ENCODE measurements at regions not wholly inside any gene's neighbourhood (a gene's known extent, or its start where the extent isn't known, plus 50 kb on each side); places are given as distances from the start of the nearest gene placed in this dataset.
A peak's percentile ranks its signal among the peaks of the same experiment; 100 is the strongest.

DNA sequence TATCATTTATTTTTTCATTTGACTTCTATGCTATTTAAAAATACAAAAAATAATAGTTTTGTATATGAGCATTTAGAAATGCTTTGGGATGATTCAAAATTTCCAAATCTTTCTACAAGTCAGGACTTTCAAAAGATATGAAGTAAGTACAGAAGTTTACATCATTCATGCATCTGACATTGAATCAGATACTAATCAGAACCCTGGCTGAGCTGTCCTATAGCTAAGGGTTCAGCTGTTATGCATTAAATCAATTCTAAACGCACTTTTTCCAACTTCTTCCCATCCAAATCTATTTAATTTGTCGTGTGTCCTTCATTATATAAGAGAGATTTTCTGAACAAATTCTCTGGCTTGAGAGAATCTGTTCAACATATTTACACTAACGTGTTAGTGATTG lies 779.4 kb downstream of the LTN1 start:
- Histone ChIP-seq H3K27me3 (no peaks in the 10 kb centered on the region), H3K4me1 (peaks cover 0 to 8% (median 0%) of the 10 kb centered on the region in 4 donors), H3K9me3 (no peaks in the 10 kb centered on the region), H3K4me3 (no peak overlapping the region), H3K36me3 (no peaks in the 10 kb centered on the region), H3K27ac (no peak overlapping the region)
- TF ChIP-seq, protein P1, sequence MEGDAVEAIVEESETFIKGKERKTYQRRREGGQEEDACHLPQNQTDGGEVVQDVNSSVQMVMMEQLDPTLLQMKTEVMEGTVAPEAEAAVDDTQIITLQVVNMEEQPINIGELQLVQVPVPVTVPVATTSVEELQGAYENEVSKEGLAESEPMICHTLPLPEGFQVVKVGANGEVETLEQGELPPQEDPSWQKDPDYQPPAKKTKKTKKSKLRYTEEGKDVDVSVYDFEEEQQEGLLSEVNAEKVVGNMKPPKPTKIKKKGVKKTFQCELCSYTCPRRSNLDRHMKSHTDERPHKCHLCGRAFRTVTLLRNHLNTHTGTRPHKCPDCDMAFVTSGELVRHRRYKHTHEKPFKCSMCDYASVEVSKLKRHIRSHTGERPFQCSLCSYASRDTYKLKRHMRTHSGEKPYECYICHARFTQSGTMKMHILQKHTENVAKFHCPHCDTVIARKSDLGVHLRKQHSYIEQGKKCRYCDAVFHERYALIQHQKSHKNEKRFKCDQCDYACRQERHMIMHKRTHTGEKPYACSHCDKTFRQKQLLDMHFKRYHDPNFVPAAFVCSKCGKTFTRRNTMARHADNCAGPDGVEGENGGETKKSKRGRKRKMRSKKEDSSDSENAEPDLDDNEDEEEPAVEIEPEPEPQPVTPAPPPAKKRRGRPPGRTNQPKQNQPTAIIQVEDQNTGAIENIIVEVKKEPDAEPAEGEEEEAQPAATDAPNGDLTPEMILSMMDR (IDR thresholded peaks at IDR 0.05) = no peak
- no peak for TF ChIP-seq POLR2A (IDR thresholded peaks at IDR 0.05)
- TF ChIP-seq EP300 (IDR thresholded peaks at IDR 0.05) = no peak
- no peak for DNase-seq
- intact Hi-C loops (cut with DNase I; ENCODE audit: low total_unique reads) = no loop called here
- WGBS, 5 donors = 86 to 93% (median 87%) methylated on average over 3 of the region's 3 CpGs

DNA sequence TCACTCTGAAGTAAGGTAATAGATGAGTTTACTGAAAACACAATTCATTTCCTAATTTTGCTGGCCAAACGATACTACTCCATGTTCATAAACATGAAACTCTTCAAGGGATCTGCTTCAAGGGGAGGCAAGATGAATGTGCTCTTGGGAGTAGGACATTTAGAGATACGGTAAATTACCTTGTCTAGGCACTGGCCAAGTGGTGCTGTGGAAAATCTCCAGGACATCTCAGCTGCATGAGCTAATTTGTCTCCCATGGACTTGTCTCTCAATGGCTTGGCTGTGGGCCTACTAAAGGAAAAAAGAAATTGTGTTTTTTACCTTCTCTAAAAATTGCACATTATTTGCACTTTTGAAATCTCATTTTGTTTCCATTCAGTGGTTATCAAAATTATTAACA lies 780.6 kb downstream of the LTN1 start:
- no peaks in the 10 kb centered on the region for H3K27me3 ChIP-seq
- DNase-seq = peak in 1 of 2 donors; percentile 29
- WGBS, 5 donors = 75 to 94% (median 86%) methylated on average over 2 of the region's 2 CpGs
- H3K27ac ChIP-seq = no peak overlapping the region
- TF ChIP-seq POLR2A (IDR thresholded peaks at IDR 0.05) (no peak), POLR2AphosphoS5 (IDR thresholded peaks at IDR 0.05) (no peak), EP300 (IDR thresholded peaks at IDR 0.05) (no peak)
- TF ChIP-seq, protein P1 (IDR thresholded peaks at IDR 0.05) = no peak
- peaks cover 0 to 15% (median 0%) of the 10 kb centered on the region in 4 donors for H3K4me1 ChIP-seq
- H3K9me3 ChIP-seq = no peaks in the 10 kb centered on the region
- H3K4me3 ChIP-seq = no peak overlapping the region
- H3K36me3 ChIP-seq = no peaks in the 10 kb centered on the region
- intact Hi-C loops (cut with DNase I; ENCODE audit: low total_unique reads) = no loop called here

DNA sequence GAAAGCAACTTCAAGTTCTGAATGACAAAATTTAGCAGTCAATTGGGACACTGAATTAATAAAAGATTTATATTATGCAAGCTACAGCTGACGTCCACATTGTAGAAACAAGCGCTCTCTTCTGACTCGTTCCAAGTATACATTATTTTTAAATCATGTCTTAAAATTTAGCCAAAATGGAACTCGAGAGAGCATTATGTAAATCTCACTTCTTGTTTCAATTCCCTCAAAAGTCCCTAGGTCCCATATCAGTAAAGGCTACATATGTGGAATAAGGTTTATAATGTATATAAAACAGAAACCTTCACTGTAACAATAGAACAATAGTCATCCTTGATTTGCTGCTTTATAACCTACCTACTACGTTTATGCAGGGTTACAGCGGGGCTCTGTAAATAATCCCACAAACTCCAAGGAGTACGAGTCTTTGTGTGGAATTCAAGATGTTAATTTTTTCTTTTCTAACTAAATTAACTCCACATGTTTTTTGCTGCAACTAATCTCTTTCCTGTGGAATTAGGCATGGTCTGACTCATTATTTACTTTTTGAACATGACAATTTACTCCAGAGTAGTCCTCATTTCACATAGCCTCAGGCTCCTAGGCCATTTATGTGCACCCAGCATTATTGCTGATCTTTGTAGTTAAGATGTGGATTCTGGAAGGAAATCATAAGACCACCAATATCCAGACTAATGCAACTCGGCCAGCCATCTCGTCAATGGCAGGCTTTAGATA lies 785.1 kb downstream of the LTN1 start:
- no peak overlapping the region for H3K27ac ChIP-seq
- intact Hi-C loops (cut with DNase I; ENCODE audit: low total_unique reads) = no loop called here
- H3K4me1 ChIP-seq = peaks cover 0 to 7% (median 0%) of the 10 kb centered on the region in 4 donors
- TF ChIP-seq POLR2A (IDR thresholded peaks at IDR 0.05) = no peak
- TF ChIP-seq, protein P1 (IDR thresholded peaks at IDR 0.05) = no peak
- TF ChIP-seq POLR2AphosphoS5 (IDR thresholded peaks at IDR 0.05) = no peak
- no peak for TF ChIP-seq EP300 (IDR thresholded peaks at IDR 0.05)
- no peak overlapping the region for H3K4me3 ChIP-seq
- DNase-seq = peak in 1 of 2 donors; percentile 43
- WGBS, 5 donors = 57 to 70% (median 64%) methylated on average over 9 of the region's 9 CpGs
- H3K9me3 ChIP-seq = no peaks in the 10 kb centered on the region
- H3K36me3 ChIP-seq = no peaks in the 10 kb centered on the region
- H3K27me3 ChIP-seq = no peaks in the 10 kb centered on the region

GRCh38 chr21:28200726-28201125 lies 792.0 kb downstream of the LTN1 start:
- 51 to 65% (median 54%) methylated on average over 2 of the region's 2 CpGs for WGBS, 5 donors
- Histone ChIP-seq H3K4me3 (no peak overlapping the region), H3K9me3 (no peaks in the 10 kb centered on the region), H3K27me3 (no peaks in the 10 kb centered on the region), H3K27ac (no peak overlapping the region), H3K4me1 (no peaks in the 10 kb centered on the region), H3K36me3 (no peaks in the 10 kb centered on the region)
- DNase-seq = no peak
- TF ChIP-seq POLR2A (IDR thresholded peaks at IDR 0.05) = no peak
- no peak for TF ChIP-seq POLR2AphosphoS5 (IDR thresholded peaks at IDR 0.05)
- no peak for TF ChIP-seq EP300 (IDR thresholded peaks at IDR 0.05)
- TF ChIP-seq, protein P1 (IDR thresholded peaks at IDR 0.05) = no peak
- intact Hi-C loops (cut with DNase I; ENCODE audit: low total_unique reads) = no loop called here
